H9 (cell line): ENCODE measurements at regions not wholly inside any gene's neighbourhood (a gene's known extent, or its start where the extent isn't known, plus 50 kb on each side); places are given as distances from the start of the nearest gene placed in this dataset.

Experiments
- DNase-seq: peaks from one replicate; pipeline ENCODE4 v3.0.0-alpha.2; 2017
- H2AFZ ChIP-seq: one replicate; pipeline ENCODE4 v1.6.1; 2013; ENCODE audit warnings: mild to moderate bottlenecking, low read length, control low read depth, moderate library complexity
- H2AK5ac ChIP-seq: 2 replicates; pipeline ENCODE4 v1.6.1; 2013; ENCODE audit warnings: low read length, control low read depth, mixed read lengths; ENCODE audit not compliant: insufficient read length
- H2BK120ac ChIP-seq: one replicate; pipeline ENCODE4 v1.6.1; 2013; ENCODE audit warnings: low read depth, mild to moderate bottlenecking, low read length, control low read depth, inconsistent platforms; ENCODE audit not compliant: poor library complexity, severe bottlenecking
- H2BK12ac ChIP-seq: 2 replicates; pipeline ENCODE4 v1.6.1; 2013; ENCODE audit warnings: low read length, control low read depth, mixed read lengths, low read depth; ENCODE audit not compliant: insufficient read length
- H2BK15ac ChIP-seq: 2 replicates; pipeline ENCODE4 v1.6.1; 2013; ENCODE audit warnings: low read depth, low read length, control low read depth
- H2BK20ac ChIP-seq: one replicate; pipeline ENCODE4 v1.6.1; 2013; ENCODE audit warnings: low read depth, mild to moderate bottlenecking, low read length, control low read depth, inconsistent platforms; ENCODE audit not compliant: poor library complexity, severe bottlenecking
- H2BK5ac ChIP-seq: 2 replicates; pipeline ENCODE4 v1.6.1; 2013; ENCODE audit warnings: low read length, control low read depth, mixed read lengths; ENCODE audit not compliant: insufficient read length
- H3K14ac ChIP-seq: 2 replicates; pipeline ENCODE4 v1.6.1; 2013; ENCODE audit warnings: low read length, control low read depth; ENCODE audit not compliant: insufficient read depth
- H3K18ac ChIP-seq: 2 replicates; pipeline ENCODE4 v1.6.1; 2013; ENCODE audit warnings: low read depth, mild to moderate bottlenecking, mixed read lengths, low read length, control low read depth; ENCODE audit not compliant: insufficient read length
- H3K23ac ChIP-seq: 2 replicates; pipeline ENCODE4 v1.6.1; 2013; ENCODE audit warnings: low read length, control low read depth, mixed read lengths, low read depth; ENCODE audit not compliant: insufficient read length
- H3K23me2 ChIP-seq: 2 replicates; pipeline ENCODE4 v1.6.1; 2013; ENCODE audit warnings: low read depth, mild to moderate bottlenecking, mixed read lengths, low read length, control low read depth; ENCODE audit not compliant: insufficient read length, poor library complexity, severe bottlenecking
- H3K27ac ChIP-seq: 2 replicates; pipeline ENCODE4 v1.5.1; 2013; ENCODE audit warnings: low read length, control low read depth, mixed read lengths, low read depth; ENCODE audit not compliant: insufficient read length
- H3K27me3 ChIP-seq: 2 replicates; pipeline ENCODE4 v1.6.1; 2013; ENCODE audit warnings: low read length, control low read depth, inconsistent platforms; ENCODE audit not compliant: insufficient read depth
- H3K4ac ChIP-seq: 2 replicates; pipeline ENCODE4 v1.6.1; 2013; ENCODE audit warnings: low read depth, mild to moderate bottlenecking, control low read depth, inconsistent platforms, low read length, moderate library complexity
- H3K4me1 ChIP-seq: 2 replicates; pipeline ENCODE4 v1.6.1; 2013; ENCODE audit warnings: low read length, control low read depth, inconsistent platforms; ENCODE audit not compliant: insufficient read depth
- H3K4me2 ChIP-seq: 2 replicates; pipeline ENCODE4 v1.6.1; 2013; ENCODE audit warnings: low read length, control low read depth, mixed read lengths; ENCODE audit not compliant: insufficient read length, insufficient read depth
- H3K56ac ChIP-seq: 2 replicates; pipeline ENCODE4 v1.6.1; 2013; ENCODE audit warnings: low read depth, mild to moderate bottlenecking, mixed read lengths, low read length, control low read depth; ENCODE audit not compliant: insufficient read length
- H3K79me1 ChIP-seq: 2 replicates; pipeline ENCODE4 v1.6.1; 2013; ENCODE audit warnings: low read depth, mild to moderate bottlenecking, moderate library complexity, low read length, control low read depth, inconsistent platforms; ENCODE audit not compliant: insufficient read depth, poor library complexity, severe bottlenecking
- H3K79me2 ChIP-seq: 2 replicates; pipeline ENCODE4 v1.6.1; 2013; ENCODE audit warnings: low read length, control low read depth, inconsistent platforms; ENCODE audit not compliant: insufficient read depth
- H3K9ac ChIP-seq: 2 replicates; pipeline ENCODE4 v1.6.1; 2013; ENCODE audit warnings: low read length, control low read depth, mixed read lengths; ENCODE audit not compliant: insufficient read length; ENCODE audit errors: extremely low read depth
- H3K9me3 ChIP-seq: one replicate; pipeline ENCODE4 v1.6.1; 2013; ENCODE audit warnings: low read depth, low read length, inconsistent platforms; ENCODE audit not compliant: control insufficient read depth
- H3T11ph ChIP-seq: one replicate; pipeline ENCODE4 v1.6.1; 2013; ENCODE audit warnings: mild to moderate bottlenecking, low read length, control low read depth, inconsistent platforms
- H4K20me1 ChIP-seq: one replicate; pipeline ENCODE4 v1.6.1; 2013; ENCODE audit not compliant: control insufficient read depth, insufficient read length, insufficient read depth
- H4K5ac ChIP-seq: 2 replicates; pipeline ENCODE4 v1.6.1; 2013; ENCODE audit warnings: low read depth, mild to moderate bottlenecking, mixed read lengths, low read length, control low read depth; ENCODE audit not compliant: insufficient read length
- H4K8ac ChIP-seq: replicated peaks from 2 replicates; pipeline ENCODE4 v1.6.1; 2013; ENCODE audit warnings: low read length, control low read depth, mixed read lengths, low read depth; ENCODE audit not compliant: insufficient read length
- H4K91ac ChIP-seq: 2 replicates; pipeline ENCODE4 v1.6.1; 2013; ENCODE audit warnings: low read depth, mild to moderate bottlenecking, moderate library complexity, mixed read lengths, low read length, control low read depth; ENCODE audit not compliant: insufficient read length
- H3K27ac Mint-ChIP-seq, 3 experiments: 2 replicates in 2 of 3; 3 replicates in 1 of 3; pipeline ENCODE4 v1.8.0; 2020 to 2021; ENCODE audit warnings: mixed read lengths in 3 of 3, mild to moderate bottlenecking in 1 of 3, moderate library complexity in 1 of 3
- H3K27me3 Mint-ChIP-seq: 2 replicates; pipeline ENCODE4 v1.8.0; 2021; ENCODE audit warnings: low read depth, mild to moderate bottlenecking, moderate library complexity, mixed read lengths
- H3K36me3 Mint-ChIP-seq, 3 experiments: 2 replicates in 2 of 3; 3 replicates in 1 of 3; pipeline ENCODE4 v1.8.0; 2020 to 2021; ENCODE audit warnings: low read depth in 3 of 3, mixed read lengths in 3 of 3; ENCODE audit not compliant: insufficient read depth in 1 of 3
- H3K4me1 Mint-ChIP-seq, 2 experiments: 2 replicates each; pipeline ENCODE4 v1.8.0; 2020; ENCODE audit warnings: mixed read lengths in 2 of 2
- H3K4me3 Mint-ChIP-seq, 2 experiments: 2 replicates in 1 of 2; 3 replicates in 1 of 2; pipeline ENCODE4 v1.8.0; 2020 to 2021; ENCODE audit warnings: mild to moderate bottlenecking in 2 of 2, mixed read lengths in 2 of 2, moderate library complexity in 1 of 2
- H3K9me3 Mint-ChIP-seq, 2 experiments: 2 replicates in 1 of 2; 3 replicates in 1 of 2; pipeline ENCODE4 v1.8.0; 2020; ENCODE audit warnings: mild to moderate bottlenecking in 2 of 2, mixed read lengths in 2 of 2, moderate library complexity in 1 of 2
- CTCF ChIP-seq: fragments of 200-600 bp; sonication (generic); conservative IDR thresholded peaks from 3 replicates; pipeline ENCODE4 v1.8.0; 2021; ENCODE audit warnings: antibody characterized with exemption, mild to moderate bottlenecking
- WGBS: extraction: QIAGEN DNeasy Blood & Tissue Kit; methylation state at CpG from one replicate; pipeline ENCODE4 v1.1.7; 2013; ENCODE audit warnings: missing lambda C conversion rate, low lambda C conversion rate, mixed read lengths; ENCODE audit not compliant: insufficient read length; ENCODE audit errors: extremely low coverage; 5-methylcytosine and 5-hydroxymethylcytosine counted together

- WGBS, result no CpG with 5 or more reads among the region's 2 CpGs
- no peaks in the 10 kb centered on the region for H3K4me1 ChIP-seq
These were observed 164.5 kb downstream of the GAS1 start for GRCh38 chr9:86782831-86783230.

More at GRCh38 chr9:86782831-86783230, 164.5 kb downstream of the GAS1 start:
- Mint-ChIP-seq H3K36me3 (no peaks in the 10 kb centered on the region), H3K27ac (no peak overlapping the region), H3K4me1 (peaks cover 0 to 3% of the 10 kb centered on the region in 2 experiments; a peak in 1 of 4 replicates), H3K9me3 (no peaks in the 10 kb centered on the region), H3K4me3 (no peak overlapping the region), H3K27me3 (peaks cover 3% of the 10 kb centered on the region)
- no peak overlapping the region for H3K23ac ChIP-seq
- no peak overlapping the region for H3K56ac ChIP-seq
- H2BK20ac ChIP-seq, result no peak overlapping the region
- H2BK15ac ChIP-seq, result no peak overlapping the region
- H4K20me1 ChIP-seq, result no peaks in the 10 kb centered on the region
- H3K9me3 ChIP-seq, result no peaks in the 10 kb centered on the region
- no peak overlapping the region for H4K8ac ChIP-seq
- no peak overlapping the region for H3K27ac ChIP-seq
- H3K79me1 ChIP-seq, result no peaks in the 10 kb centered on the region
- no peak overlapping the region for H3K9ac ChIP-seq
- H3T11ph ChIP-seq, result no peak overlapping the region
- H2BK5ac ChIP-seq, result no peak overlapping the region
- no peak overlapping the region for H3K4ac ChIP-seq
- DNase-seq, result no peak
- H2AK5ac ChIP-seq, result no peak overlapping the region
- H4K5ac ChIP-seq, result no peak overlapping the region
- no peak for TF ChIP-seq CTCF
- no peak overlapping the region for H3K4me2 ChIP-seq
- H2AFZ ChIP-seq, result no peak overlapping the region
- H3K18ac ChIP-seq, result no peak overlapping the region
- H2BK12ac ChIP-seq, result no peak overlapping the region
- no peak overlapping the region for H4K91ac ChIP-seq
- no peak overlapping the region for H3K14ac ChIP-seq
- H3K79me2 ChIP-seq, result no peaks in the 10 kb centered on the region
- no peaks in the 10 kb centered on the region for H3K23me2 ChIP-seq
- no peaks in the 10 kb centered on the region for H3K27me3 ChIP-seq
- no peak overlapping the region for H2BK120ac ChIP-seq
